HPDE6-E6E7 (cell line): ENCODE measurements at regions not wholly inside any gene's neighbourhood (a gene's known extent, or its start where the extent isn't known, plus 50 kb on each side); places are given as distances from the start of the nearest gene placed in this dataset.
A peak's percentile ranks its signal among the peaks of the same experiment; 100 is the strongest.
"Not testable (repeated sequence)": the region's sequence is repeated elsewhere in the genome, so short reads cannot be mapped to it uniquely, and the experiment has no call there.

Experiments used
- DNase-seq: peaks from one replicate; pipeline ENCODE4 v3.0.0; 2011; ENCODE audit warnings: missing footprints; ENCODE audit errors: extremely low spot score

GRCh38 chr12:111248236-111249017, 120.5 kb downstream of the PHETA1 start:
- peak; percentile 21 for DNase-seq

GRCh38 chr12:111247083-111247783, 121.7 kb downstream of the PHETA1 start:
- DNase-seq = no peak

GRCh38 chr12:111246477-111247011, 122.4 kb downstream of the PHETA1 start:
- DNase-seq = no peak

- no peak for DNase-seq
These were observed 123.0 kb downstream of the PHETA1 start for GRCh38 chr12:111245701-111246476.

GRCh38 chr12:111244673-111245072, 124.2 kb downstream of the PHETA1 start:
- no peak for DNase-seq

- DNase-seq = not testable (repeated sequence)
These were observed 126.1 kb downstream of the PHETA1 start for GRCh38 chr12:111242817-111243216.

- DNase-seq = no peak
These were observed 126.7 kb downstream of the PHETA1 start for GRCh38 chr12:111242184-111242583.

- no peak for DNase-seq
These were observed 128.5 kb downstream of the PHETA1 start for GRCh38 chr12:111240374-111240773.

GRCh38 chr12:111239235-111239634, 129.7 kb downstream of the PHETA1 start:
- DNase-seq = no peak

- DNase-seq = no peak
These were observed 130.7 kb downstream of the PHETA1 start for GRCh38 chr12:111238075-111238734.

GRCh38 chr12:111234491-111234890, 134.4 kb downstream of the PHETA1 start:
- DNase-seq = not testable (repeated sequence)

- DNase-seq = no peak
These were observed 135.1 kb downstream of the PHETA1 start for GRCh38 chr12:111233786-111234185.

GRCh38 chr12:111230649-111231048, 138.2 kb downstream of the PHETA1 start:
- DNase-seq = no peak

- DNase-seq = no peak
These were observed 139.8 kb downstream of the PHETA1 start for GRCh38 chr12:111228916-111229666.

- DNase-seq = no peak
These were observed 141.1 kb downstream of the PHETA1 start for GRCh38 chr12:111227476-111228420.

- no peak for DNase-seq
These were observed 142.2 kb downstream of the PHETA1 start for GRCh38 chr12:111226680-111227079.

- DNase-seq = no peak
These were observed 143.6 kb downstream of the PHETA1 start for GRCh38 chr12:111225307-111225706.

GRCh38 chr12:111224186-111225066, 144.5 kb downstream of the PHETA1 start:
- DNase-seq = no peak

- no peak for DNase-seq
These were observed 146.4 kb downstream of the PHETA1 start for GRCh38 chr12:111222523-111222922.
